Frontal cortex (tissue), 3 donors: ENCODE measurements at regions not wholly inside any gene's neighbourhood (a gene's known extent, or its start where the extent isn't known, plus 50 kb on each side); places are given as distances from the start of the nearest gene placed in this dataset.

Experiments
- DNase-seq, 2 donors: peaks; one replicate each; pipeline ENCODE4 v3.0.0; 2012; ENCODE audit warnings: low spot score in 2 of 2
- FAIRE-seq: peaks from 2 replicates; lab custom pipeline; 2012; peaks lifted over from hg19 to GRCh38; lab: Jason Lieb, UNC
- donor health status: control.
- donor health status: control.
- donor health status: control.

DNA sequence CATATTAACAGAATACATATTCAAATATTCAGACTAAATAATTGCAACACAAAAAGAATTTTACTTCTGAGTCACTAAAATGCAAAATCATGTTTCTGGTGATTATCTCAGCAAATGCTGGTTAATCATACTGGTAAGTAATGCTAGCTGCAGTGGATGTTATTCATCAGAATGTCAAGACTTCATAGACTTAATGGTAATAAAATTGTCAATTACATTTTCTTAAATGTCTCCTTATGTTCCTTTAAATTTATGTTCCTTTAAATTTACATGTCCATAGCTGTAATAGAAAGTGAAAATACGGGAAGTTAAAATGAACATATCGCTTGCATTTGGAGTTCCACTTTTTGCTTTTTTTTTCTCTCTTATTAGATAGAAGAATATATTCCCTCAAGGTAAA lies 853.0 kb downstream of the SLITRK6 start:
- FAIRE-seq, result no peak
- no peak for DNase-seq

DNA sequence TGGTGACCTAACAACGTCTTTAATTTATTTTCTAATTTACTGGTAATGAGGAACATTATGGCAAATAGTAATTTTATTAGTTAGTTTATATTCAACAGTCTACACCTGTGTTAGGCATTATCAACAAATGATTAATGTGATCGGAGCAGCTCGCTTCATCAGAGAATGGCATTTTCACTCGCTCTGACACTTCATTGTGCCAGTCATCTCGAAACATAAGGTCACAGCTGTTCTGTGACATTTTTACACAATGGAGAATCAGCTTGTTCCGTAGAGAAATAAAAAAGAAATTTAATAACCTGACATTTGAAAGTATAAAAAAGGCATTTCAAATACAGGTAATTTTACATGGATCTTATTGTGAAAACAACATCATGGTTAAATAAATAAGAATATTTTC lies 858.4 kb downstream of the SLITRK6 start:
- FAIRE-seq (peak; percentile 6), DNase-seq (no peak)

DNA sequence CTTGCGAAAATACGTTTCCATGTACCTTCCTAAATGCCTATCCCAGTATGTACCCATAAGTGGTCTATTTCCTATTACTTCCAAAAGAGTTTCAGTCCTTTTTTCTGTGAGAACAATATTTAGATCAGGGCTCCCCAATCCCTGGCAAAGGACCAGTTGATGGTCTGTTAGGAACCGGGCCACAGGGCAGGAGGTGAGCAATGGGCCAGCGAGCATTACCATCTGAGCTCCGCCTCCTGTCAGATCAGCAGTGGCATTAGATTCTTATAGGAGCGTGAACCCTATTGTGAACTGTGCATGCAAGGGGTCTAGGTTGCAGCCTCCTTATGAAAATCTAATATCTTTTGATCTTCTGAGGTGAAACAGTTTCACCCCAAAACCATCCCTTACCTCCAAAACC lies 859.1 kb downstream of the SLITRK6 start:
- FAIRE-seq (no peak), DNase-seq (no peak)

DNA sequence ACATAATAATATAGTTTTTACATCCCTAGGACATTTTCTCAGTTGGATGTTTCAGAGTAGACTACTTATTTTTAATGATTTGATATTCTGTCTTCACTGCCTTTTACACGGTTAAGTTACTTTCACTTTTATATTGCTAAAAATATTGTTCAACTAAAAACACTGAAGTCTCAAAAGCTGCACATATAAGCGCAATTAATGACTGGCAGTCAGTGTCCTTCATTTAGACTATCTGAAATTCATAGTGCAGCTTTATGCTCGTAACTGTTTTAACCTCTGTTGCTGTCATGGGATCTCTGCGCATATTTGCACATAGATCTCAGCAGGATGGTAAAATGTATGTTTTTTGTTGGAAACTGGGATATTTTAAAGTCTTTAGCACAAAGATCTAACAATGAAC lies 864.3 kb downstream of the SLITRK6 start:
- DNase-seq (no peak), FAIRE-seq (no peak)

DNA sequence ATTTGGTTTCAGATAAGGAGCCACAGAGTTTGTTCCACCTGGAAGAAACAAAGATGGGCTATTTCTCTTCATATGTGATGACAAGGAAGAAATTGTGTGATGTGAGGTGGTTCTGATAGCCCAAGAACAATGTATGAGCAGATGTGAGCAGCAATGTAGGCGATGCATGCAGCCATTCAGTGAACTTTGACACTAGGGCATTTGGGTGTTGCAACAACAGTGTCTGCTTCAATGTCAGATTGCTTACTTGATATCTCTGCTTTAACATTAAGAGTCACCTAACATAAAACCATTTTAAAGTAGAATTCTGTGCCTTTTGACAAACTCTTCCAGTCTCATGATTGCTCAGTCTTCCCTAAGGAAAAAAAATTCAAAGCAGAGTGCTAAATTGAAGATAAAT lies 865.4 kb downstream of the SLITRK6 start:
- FAIRE-seq (no peak), DNase-seq (no peak)

DNA sequence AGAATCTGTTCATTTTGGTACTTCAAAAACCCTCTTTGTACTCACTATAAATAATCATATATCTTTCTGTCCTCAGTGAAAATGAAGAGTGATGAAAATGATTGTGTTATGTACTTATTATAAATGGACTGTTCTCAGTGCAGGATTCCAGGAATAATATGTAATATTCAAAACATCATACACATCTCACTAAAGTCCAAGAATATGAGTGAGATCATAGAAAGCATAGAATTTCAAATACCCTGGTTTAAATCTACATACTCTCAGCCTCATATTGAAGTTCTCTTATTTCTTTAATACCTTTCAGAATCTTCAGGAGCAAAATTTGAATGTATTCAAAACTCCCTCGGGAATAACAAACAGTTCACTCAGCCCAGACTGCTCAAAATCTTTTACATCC lies 868.0 kb downstream of the SLITRK6 start:
- DNase-seq, result no peak
- FAIRE-seq, result no peak

DNA sequence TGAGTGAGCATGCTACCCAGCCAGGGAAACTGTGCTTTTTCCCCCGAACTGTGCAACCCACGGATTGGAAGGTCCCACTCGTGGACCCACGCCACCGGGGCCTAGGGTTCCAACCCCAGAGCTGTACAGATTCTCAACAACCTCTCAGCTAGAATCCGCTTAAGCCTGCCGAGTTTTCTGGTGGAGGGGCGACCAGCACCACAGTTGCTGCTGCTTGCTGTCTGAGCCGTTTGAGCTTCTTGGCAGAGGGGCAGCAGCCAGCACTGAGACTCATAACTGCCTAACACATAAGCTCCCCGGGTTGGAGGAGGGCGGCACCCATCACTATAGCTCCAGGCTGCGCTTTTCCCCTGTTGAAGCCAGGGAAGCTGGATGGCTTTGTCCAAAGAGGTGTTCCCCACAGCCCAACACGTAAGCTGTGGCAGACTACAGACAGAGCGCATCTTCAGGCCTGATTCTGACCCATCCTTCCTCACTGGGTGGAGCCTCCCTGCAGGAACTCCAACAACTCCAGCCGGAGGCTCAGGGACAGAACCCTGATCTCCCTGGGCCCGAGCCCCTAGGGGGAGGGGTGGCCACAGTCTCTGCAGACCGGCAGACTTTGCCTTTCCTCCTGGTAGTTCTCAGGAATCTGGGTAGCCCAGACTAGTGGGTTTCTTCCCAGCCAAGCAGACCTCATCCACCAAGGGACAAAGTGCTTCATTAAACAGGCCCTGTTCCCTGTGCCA lies 871.6 kb downstream of the SLITRK6 start:
- DNase-seq (no peak), FAIRE-seq (no peak)

DNA sequence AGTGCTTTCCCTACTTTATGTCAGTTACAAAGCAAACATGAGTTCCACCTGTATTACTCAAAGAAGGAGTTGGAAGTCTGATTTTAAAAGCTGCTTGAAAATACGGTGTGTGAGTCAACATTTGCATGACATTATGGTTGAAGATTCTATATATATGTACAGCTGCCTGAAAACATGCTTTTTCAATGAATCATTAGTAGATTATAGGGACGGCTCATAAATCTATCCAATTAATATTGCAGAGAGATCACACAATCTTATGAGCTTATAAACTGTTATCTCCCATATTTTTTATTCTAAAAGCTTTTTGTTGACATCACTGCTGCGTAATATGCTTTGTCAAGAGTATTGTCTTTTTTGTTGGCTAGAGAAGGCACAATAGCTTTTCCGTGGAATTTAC lies 873.8 kb downstream of the SLITRK6 start:
- no peak for FAIRE-seq

DNA sequence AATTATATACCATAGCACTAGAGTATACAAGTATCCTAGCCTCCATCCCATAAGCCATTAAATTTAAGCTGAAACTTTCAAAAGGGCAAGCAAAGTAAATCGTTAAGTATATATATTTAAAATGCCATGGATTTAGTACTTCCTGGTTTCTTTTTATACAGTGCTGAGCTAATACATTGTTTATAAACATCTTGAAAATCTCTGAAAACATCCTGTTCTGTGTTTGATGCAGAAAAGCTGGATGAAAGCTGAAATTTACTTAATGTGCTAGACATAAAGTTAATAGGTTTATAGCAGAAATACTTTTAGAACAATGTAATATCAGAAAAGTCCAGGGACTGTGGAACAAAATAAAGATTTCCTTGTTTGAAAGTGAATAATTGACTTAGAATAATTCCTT lies 875.4 kb downstream of the SLITRK6 start:
- no peak for FAIRE-seq
- no peak for DNase-seq

More for the DNA sequence above, 873.8 kb downstream of the SLITRK6 start:
- no peak for DNase-seq

DNA sequence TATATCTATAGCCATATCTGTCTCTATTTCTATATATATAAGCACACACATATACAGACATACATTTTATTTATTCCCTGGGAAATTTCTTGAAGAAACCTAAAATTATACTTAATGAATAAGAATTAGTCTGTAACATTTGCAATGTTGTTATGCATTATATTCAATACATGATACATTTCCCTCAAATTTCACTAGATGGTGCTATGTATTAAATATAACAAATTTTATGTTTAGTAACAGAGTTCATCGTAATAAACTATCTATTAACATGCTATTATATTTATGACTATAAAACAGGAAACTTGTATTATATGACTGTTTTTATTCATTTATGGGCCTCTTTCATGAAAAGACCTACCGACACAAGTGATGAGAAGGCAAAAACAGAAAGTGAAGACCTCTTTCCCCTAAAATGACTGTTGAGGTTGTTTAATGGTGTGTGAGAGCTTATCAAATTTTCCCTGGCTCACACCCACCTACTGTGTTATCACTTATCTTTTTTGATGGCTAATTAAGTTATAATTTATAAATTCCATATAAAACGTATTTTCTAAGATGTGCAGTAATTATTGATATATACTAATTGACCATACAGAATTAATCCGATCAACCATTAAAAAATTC lies 881.9 kb downstream of the SLITRK6 start:
- DNase-seq (peak in 1 of 2 donors; percentile 17), FAIRE-seq (peak; percentile 98)

DNA sequence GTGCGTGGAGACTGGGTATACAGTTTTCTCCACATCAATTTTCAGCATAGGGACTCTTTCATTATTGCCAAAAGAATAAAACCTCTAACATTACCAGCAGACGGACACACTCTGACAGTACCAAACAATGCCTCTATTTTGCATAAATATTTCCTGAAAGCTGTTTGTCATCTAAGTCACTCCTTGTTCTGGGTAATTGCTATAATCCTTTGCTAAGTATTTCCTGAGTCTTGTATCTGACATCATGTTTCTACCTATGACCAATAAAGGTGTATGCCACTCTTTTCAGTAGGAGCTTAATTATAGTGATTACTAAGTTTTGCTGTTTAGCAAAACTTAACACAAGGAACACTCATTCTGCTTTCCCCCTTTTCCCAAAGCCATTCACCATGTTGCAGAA lies 886.5 kb downstream of the SLITRK6 start:
- DNase-seq (no peak), FAIRE-seq (no peak)

DNA sequence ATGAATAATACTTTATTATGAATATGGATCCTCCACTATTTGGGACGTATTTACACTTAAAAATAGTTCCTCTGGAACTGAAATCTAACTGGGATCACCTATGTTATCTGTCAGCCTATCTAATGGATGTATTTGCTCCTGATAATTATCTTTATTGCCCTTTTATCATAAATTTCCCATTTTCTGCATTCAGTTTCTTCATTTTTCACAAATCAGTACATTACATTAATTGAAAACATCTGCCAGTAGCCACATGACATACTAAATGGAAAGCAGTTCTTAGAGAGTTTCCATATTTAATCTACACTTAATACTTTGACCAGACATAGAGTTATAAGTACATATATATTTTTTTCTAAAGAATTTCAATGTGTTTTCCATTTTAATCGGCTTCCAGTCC lies 888.8 kb downstream of the SLITRK6 start:
- FAIRE-seq (no peak), DNase-seq (no peak)

DNA sequence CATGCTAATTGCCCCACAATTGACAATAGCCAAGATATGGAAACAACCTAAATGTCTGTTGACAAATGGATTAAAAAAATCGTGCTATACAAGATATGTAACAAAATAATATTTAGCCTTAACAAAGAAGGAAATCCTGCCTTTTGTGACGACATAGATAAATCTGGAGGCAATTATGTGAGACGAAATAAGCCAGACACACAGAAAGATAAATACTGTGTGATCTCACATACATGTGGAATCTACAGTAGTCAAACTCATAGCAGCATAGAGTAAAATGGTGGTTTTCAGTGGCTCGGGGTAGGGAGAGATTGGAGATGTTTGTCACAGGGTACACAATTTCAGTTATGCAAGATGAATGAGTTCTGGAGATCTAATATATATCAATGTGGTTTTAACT lies 895.8 kb downstream of the SLITRK6 start:
- DNase-seq (no peak), FAIRE-seq (no peak)

DNA sequence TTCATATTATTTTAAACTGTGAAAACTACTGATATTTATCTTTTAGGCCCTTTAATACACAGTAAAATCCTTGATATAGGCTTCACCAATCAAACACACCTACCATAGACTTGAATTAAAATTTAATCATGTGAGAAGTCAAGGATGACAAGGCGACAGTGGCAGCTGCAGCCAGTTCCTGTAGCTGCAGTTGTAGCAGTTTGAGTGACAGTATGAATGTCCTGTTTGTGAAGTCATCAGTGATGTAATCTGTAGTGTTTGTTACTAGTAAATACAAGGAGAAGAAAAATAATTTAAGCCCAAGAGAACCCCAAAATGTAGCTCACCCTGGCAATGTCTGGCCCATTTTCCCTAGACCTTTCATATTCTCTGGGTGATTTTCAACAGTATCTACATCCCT lies 897.0 kb downstream of the SLITRK6 start:
- no peak for FAIRE-seq
- no peak for DNase-seq

DNA sequence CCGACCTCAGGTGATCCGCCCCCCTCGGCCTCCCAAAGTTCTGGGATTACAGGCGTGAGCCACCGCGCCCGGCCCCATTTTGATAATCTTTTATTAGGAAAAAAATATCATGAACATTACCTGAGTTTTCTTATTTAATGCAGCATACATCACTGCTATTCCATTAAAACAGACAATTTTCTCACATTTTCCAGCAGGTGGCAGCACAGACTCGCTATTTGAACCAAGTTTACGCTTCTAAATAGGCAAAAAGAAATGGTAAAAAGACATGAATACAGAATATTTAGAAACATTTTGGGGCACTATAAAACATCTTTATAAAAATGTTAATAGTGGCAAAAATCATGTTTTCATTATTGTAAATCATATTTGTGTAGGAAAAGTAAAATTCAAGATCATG lies 903.1 kb downstream of the SLITRK6 start:
- FAIRE-seq, result peak; percentile 95
- peak; percentile 34 for DNase-seq

DNA sequence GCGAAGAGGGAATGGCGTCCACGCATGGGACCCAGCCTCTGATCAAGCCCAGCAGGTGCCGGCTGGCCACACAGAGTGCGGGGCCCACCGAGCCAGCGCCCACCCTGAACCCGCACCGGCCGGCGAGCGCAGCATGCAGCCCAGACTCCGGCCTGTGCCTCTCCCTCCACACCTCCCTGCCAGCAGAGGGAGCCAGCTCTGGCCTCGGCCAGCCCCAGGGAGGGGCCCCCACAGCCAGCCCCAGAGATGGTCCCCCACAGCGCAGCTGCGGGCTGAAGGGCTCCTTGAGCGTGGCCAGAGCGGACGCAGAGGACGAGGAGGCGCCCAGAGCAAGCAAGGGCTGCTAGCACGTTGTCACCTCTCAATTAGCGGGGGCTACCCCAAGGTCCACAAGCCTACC lies 904.5 kb downstream of the SLITRK6 start:
- DNase-seq (no peak), FAIRE-seq (no peak)

DNA sequence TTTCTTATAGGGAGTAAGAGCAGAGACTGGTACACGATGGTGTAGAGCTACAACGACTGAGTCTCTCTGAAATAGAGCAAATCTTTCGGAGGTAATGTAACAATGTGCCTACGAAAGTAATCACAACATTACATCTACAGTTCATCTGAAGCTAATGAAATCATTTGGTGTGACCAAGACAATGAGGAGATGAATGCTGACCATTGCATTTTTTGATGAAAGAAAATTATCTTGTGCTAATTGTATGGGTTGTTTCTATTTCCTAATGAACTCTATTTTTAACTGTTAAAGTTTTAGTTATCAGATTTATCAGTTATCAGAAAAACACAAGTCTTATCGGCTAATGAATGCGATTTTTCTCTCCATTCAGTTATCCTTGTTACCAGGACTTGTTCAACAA lies 913.4 kb downstream of the SLITRK6 start:
- no peak for DNase-seq
- no peak for FAIRE-seq

DNA sequence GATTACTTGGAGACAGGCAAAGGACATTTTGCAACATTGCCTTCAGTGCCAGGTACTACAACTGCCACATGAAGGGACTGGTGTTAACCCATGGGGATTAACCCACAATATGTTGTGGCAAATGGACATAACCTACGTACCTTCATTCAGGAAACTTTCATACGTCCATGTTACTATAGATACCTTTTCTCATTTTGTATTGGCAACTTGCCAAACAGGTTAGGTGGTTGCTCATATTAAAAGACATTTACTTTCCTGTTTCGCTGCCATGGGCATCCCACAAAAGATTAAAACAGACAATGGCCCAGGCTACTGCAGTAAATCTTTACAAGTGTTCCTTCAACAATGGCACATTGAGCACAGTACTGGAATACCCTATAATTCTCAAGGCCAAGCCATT lies 925.3 kb downstream of the SLITRK6 start:
- DNase-seq (no peak), FAIRE-seq (no peak)

DNA sequence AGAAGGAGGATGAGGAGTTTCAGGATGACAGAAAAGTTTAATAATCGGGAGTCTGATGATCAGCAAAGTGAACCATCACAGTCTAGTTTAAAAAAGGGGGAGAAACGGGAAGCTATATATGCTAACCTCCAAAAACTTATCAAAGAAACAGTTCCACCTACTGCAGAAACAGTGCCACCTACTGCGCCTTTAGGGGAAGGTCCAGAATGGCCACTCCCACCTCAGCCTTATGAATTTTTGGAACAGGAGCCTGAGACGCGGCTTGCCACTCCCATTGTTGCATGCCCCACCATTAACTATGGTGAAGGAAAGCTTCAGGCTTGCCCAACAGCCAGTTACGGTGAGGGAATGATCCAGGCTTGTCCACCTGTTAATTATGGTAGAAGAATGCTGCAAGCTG lies 929.0 kb downstream of the SLITRK6 start:
- FAIRE-seq (no peak), DNase-seq (no peak)

DNA sequence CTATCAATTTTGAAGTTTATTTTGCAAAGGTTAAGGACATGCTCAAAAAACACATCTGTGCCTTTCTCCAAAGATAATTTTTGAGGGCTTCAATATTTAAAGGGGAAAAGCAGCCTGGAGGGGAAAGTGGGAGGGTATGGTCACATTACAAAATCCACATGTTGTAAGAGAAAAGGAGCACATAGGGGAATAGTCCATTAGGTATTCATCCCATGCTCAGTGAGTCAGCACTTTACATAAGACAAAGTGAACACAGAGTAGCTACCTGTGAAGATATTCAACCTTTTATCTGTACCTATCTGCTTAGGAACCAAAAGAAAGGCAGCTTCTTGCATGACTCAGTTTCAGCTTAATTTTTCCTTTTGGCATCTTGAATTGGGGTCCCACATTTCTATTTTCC lies 932.0 kb downstream of the SLITRK6 start:
- FAIRE-seq (no peak), DNase-seq (no peak)

DNA sequence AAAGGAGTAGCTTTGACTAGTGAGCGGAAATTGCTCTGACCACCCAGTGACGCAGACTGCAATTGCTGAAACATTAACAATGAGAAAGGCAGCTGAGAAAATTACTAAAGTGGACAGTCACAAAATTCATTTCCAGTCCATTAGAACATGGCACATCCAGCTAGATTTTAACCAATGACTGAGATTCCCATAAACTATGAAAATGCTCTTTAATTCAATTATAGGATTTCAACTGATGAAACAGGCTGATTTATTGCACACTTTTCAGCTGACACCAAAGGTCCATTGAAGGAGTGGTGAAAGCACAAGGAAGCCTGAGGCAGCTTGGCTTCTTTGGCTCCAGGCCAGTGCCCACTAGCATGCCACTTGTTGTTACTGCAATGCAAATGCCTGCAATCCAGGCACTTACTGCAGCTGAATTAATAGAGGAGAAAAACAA lies 933.4 kb downstream of the SLITRK6 start:
- DNase-seq, result no peak
- FAIRE-seq, result no peak

DNA sequence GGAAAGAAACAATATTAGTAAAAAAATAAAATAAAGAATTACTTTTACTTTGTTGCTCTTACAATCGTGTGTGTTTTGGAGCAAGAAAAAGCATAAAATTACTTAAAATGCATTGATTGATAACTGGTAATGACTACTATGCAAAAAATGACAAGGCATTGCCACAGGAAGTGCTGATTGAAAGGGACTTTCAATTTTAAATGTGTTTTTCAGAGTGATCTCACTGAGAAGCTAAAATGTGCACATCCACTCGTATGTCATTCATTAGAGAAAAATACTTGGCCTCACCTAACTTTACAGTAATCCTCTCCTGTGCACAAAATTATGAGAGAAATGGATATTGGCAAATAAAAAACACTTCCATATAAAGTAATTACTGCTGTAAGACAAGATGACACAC lies 934.9 kb downstream of the SLITRK6 start:
- no peak for DNase-seq
- no peak for FAIRE-seq
